ENCODE measurements at regions not wholly inside any gene's neighbourhood (a gene's known extent, or its start where the extent isn't known, plus 50 kb on each side); places are given as distances from the start of the nearest gene placed in this dataset.
"Not testable (repeated sequence)": the region's sequence is repeated elsewhere in the genome, so short reads cannot be mapped to it uniquely, and the experiment has no call there.

- no peak for DNase-seq
Measured at GRCh38 chrX:10676235-10676957, 56.0 kb upstream of the MID1 start.

- no peak for DNase-seq
Measured at GRCh38 chrX:10677490-10677889, 57.1 kb upstream of the MID1 start.

- no peak for DNase-seq
Measured at GRCh38 chrX:10679387-10679786, 59.0 kb upstream of the MID1 start.

GRCh38 chrX:10681167-10681566, 60.8 kb upstream of the MID1 start:
- DNase-seq, result no peak

- DNase-seq, result not testable (repeated sequence)
Measured at GRCh38 chrX:10683631-10684030, 63.2 kb upstream of the MID1 start.

GRCh38 chrX:10685923-10686595, 65.7 kb upstream of the MID1 start:
- DNase-seq, result no peak

- DNase-seq, result not testable (repeated sequence)
Measured at GRCh38 chrX:10691751-10692150, 71.4 kb upstream of the MID1 start.

GRCh38 chrX:10697616-10698317, 77.4 kb upstream of the MID1 start:
- DNase-seq, result no peak

GRCh38 chrX:10698318-10698640, 77.9 kb upstream of the MID1 start:
- DNase-seq, result no peak

- DNase-seq, result no peak
Measured at GRCh38 chrX:10702031-10702430, 81.6 kb upstream of the MID1 start.

- not testable (repeated sequence) for DNase-seq
Measured at GRCh38 chrX:10706342-10706741, 86.0 kb upstream of the MID1 start.

GRCh38 chrX:10707773-10708172, 87.4 kb upstream of the MID1 start:
- DNase-seq, result no peak

GRCh38 chrX:10709276-10709675, 88.9 kb upstream of the MID1 start:
- DNase-seq, result no peak

- DNase-seq, result no peak
Measured at GRCh38 chrX:10714531-10714930, 94.1 kb upstream of the MID1 start.

GRCh38 chrX:10722851-10723250, 102.5 kb upstream of the MID1 start:
- peak; percentile 3 to 25 for DNase-seq

GRCh38 chrX:10725071-10725470, 104.7 kb upstream of the MID1 start:
- no peak for DNase-seq

GRCh38 chrX:10726647-10727046, 106.3 kb upstream of the MID1 start:
- no peak for DNase-seq

- no peak for DNase-seq
Measured at GRCh38 chrX:10728806-10729389, 108.5 kb upstream of the MID1 start.

GRCh38 chrX:10739426-10739825, 119.0 kb upstream of the MID1 start:
- DNase-seq, result no peak

GRCh38 chrX:10741003-10741402, 120.6 kb upstream of the MID1 start:
- DNase-seq, result no peak

GRCh38 chrX:10741550-10741949, 121.2 kb upstream of the MID1 start:
- DNase-seq, result no peak

- no peak for DNase-seq
Measured at GRCh38 chrX:10743476-10743875, 123.1 kb upstream of the MID1 start.

GRCh38 chrX:10744007-10744406, 123.6 kb upstream of the MID1 start:
- DNase-seq, result no peak

GRCh38 chrX:10747975-10748374, 127.6 kb upstream of the MID1 start:
- no peak for DNase-seq

All from CD4-positive, alpha-beta T cell treated with Interleukin-1 beta for 1 hour (primary cell).